ENCODE measurements at regions not wholly inside any gene's neighbourhood (a gene's known extent, or its start where the extent isn't known, plus 50 kb on each side); places are given as distances from the start of the nearest gene placed in this dataset.
"Not testable (repeated sequence)": the region's sequence is repeated elsewhere in the genome, so short reads cannot be mapped to it uniquely, and the experiment has no call there.

- not testable (repeated sequence) for TF ChIP-seq CTCF, POLR2A (IDR thresholded peaks at IDR 0.05)
Measured at GRCh38 chr5:174931033-174931432, 206.7 kb downstream of the MSX2 start.

Measured in lower leg skin (tissue), 3 donors.